Activated T-cell treated with anti-CD3 and anti-CD28 coated beads, Interleukin-2, amount 50 U/mL, for 1 hour (primary cell): ENCODE measurements at regions not wholly inside any gene's neighbourhood (a gene's known extent, or its start where the extent isn't known, plus 50 kb on each side); places are given as distances from the start of the nearest gene placed in this dataset.

Source experiments
- DNase-seq: peaks from one replicate; pipeline ENCODE4 v3.0.0-alpha.2; 2020

DNA sequence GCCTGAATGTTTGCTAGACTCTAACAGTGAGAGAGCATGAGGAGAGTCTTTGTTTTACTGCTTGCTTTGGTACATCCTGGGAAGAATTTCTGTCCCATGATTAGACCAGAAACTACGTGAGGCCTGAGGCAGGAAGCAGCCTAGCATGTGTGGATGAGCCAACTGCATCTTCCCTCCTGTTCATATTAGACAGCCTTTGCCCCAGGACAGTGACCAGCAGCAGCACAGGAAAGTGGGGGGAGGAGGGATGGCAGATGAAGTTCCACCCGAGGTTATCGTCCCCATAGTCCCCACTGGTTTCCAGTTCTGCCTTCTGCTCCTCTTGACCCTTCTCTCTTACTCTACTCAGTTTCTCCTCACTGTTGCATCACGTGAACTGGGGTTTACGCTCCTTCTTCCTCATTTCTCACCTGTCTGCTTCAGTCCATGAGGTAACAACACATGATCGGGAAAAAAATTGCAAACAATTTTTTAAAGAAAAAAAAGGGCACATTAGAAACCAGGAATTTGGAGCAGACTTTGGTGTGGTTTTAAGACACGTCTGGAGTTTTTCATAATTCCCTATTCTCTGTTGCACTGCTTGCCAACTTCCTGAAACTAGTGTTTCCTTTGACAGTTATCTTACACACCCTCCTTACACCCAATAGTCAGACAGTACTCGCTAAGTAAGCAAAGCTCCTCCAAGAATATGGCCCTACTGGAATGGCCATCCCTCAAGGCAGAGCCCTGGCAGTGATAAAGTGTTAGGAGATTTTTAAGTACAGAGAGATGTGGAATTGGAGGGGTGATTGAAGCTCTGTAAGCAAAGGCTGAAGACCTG, 84.1 kb downstream of the SNX18 start:
- no peak for DNase-seq
